ENCODE measurements at regions not wholly inside any gene's neighbourhood (a gene's known extent, or its start where the extent isn't known, plus 50 kb on each side); places are given as distances from the start of the nearest gene placed in this dataset.
"Not testable (repeated sequence)": the region's sequence is repeated elsewhere in the genome, so short reads cannot be mapped to it uniquely, and the experiment has no call there.

DNA sequence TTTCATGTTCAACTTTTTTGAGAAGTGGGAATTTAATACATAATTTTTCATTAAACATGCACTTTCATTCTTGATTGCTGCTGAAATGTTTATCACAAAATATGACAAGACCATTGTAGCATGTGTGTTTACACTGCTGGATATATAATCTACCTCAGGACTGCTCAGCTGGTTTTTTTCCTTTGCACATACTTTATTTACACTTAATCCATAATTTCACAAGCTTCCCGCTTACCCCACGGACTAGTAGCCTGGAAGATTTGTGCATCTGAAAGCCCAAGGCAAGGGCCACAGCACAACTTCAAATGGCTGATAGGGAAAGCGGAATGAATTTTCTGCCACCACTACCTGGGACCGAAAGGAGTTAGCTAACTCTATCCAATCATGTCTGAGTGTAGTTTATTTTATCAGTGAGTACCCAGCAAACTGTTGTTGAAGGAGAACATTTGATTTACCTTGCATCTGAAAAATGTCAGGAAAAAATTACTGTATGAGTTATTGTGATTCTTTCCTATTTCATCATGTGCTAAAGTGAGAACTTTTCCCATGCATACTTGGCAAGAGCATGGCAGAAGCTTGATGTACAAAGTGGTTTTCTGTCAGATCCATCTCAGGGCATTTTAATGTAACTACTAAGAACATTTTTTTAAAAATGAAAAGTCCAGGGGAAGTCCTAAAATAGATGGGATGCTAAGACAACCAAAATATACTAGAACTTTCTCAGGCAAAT is 558.2 kb upstream of the USP24 start:
- no peak for DNase-seq (ENCODE audit: low read depth)

GRCh38 chr1:55768327-55768952 is 553.3 kb upstream of the USP24 start:
- DNase-seq (ENCODE audit: low read depth): no peak

- DNase-seq (ENCODE audit: low read depth): no peak
These were observed 552.0 kb upstream of the USP24 start for GRCh38 chr1:55767171-55767570.

DNA sequence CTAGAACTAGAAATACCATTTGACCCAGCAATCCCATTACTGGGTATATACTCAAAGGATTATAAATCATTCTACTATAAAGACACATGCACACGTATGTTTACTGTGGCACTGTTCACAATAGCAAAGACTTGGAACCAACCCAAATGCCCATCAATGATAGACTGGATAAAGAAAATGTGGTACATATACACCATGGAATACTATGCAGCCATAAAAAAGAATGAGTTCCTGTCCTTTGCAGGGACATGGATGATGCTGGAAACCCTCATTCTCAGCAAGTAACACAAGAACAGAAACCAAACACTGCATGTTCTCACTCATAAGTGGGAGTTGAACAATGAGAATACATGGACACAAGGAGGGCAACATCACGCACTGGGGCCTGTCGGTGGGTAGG is 550.3 kb upstream of the USP24 start:
- DNase-seq (ENCODE audit: low read depth): not testable (repeated sequence)

- no peak for DNase-seq (ENCODE audit: low read depth)
These were observed 536.6 kb upstream of the USP24 start for GRCh38 chr1:55751776-55752175.

DNA sequence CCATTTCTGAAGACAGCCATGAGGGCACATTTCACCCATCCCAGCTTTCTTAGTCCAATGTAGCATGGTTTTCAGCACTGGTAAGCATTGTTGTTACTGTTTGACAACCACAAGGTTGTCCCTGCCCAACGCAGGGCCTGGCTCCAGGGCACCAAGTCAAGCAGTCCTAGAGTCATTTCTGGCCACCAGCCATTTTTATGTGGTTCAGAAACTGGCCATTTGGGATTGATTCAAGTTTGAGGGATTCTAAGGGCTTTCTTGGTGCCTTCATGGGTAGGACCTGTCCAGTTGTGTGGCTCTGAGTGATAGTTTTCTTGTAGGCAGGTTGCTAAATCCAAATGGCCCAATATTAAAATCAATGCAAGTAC is 535.4 kb upstream of the USP24 start:
- DNase-seq (ENCODE audit: low read depth): no peak

GRCh38 chr1:55749975-55750627 is 534.9 kb upstream of the USP24 start:
- no peak for DNase-seq (ENCODE audit: low read depth)

DNA sequence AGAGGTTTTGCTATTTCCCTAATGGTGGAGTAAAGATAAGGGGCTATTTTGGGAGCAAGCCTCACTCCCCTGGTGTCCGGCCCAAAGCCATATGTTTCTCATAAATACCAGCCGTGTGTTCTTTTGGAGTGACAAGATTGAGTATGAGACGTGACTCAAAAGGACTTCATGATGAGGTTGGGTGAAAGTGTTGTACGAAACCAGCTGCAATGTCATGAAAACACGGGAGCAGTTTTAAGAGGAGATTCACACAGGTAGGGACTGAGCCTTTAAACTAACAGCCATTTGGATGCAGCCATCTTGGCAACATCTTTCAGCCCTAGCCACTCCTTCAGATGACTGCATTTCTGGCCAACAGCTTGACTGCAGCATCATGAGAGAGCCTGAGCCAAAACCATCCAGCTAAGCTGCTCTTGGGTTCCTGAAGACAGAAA is 532.3 kb upstream of the USP24 start:
- DNase-seq (ENCODE audit: low read depth): no peak

DNA sequence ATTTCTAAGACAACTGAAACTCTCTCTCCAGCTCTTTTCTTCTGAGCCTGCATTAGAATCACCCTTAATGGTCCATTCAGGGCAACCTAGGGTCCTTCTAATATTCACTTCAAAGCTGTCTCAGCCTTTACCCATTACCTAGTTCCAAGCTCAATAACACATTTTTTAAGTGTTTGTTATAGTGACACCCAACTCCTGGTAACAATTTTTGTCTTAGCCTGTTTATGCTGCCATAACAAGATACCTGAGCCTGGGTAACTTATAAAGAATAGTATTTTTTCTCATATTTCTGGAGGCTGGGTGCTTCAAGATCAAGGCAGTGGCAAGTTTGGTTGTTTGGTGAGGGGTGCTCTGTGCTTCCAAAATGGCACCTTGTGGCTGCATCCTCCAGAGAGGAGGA is 531.5 kb upstream of the USP24 start:
- no peak for DNase-seq (ENCODE audit: low read depth)

DNA sequence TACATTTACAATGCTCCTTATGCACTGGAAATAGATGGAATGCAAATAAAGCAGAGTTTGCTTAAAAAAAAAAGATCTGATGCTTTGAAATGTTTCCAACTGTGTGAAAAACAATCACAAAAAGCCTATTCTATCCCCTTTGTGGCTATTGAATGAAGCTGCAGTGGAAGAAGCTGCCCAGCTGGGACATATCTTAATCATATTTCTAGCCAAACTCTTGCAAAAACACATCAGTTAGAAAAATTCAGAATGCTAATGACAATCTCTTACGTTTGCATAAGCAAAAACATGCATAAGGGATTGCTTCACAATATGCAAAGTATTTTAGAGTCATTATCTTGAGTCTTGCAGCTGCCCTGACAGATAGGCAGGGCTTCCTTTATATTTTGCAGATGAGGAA is 526.4 kb upstream of the USP24 start:
- no peak for DNase-seq (ENCODE audit: low read depth)

DNA sequence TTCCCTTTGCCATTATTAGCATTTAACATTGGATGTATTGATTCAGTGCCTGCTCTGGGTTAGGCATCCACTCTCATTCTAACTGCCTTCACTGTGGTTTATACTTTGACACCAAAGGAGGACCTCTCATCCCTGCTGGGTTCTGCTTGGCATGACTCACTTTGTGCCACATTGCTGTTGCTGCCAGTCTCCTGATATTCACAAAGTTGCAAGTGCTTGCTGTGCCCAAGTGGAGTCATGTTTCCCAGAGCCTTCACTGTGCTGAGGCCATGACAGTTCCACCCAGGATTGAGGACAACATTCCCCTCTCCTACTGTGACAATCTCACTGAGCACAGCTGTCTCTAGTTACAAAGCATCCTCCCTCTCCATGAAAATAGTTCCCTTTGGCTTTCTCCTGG is 519.9 kb upstream of the USP24 start:
- DNase-seq (ENCODE audit: low read depth): no peak

DNA sequence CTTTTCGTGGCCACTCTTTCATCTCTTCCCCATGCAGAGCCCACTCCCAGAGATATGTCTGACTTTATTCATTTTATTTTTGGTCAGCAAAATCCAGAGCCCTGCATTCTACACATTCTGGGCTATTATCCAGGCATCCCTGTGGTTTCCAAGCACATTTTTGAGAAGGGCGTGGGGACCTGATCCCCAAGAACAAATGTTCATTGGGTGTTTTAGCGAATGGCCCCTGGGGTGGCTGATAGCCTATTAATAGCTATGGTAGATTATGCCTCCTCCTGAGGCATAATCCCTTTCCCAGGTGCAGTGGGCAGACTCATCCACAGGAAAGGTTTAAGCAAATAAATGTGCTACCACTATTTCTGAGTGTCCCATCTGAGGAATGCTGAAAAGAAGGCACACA is 511.8 kb upstream of the USP24 start:
- no peak for DNase-seq (ENCODE audit: low read depth)

DNA sequence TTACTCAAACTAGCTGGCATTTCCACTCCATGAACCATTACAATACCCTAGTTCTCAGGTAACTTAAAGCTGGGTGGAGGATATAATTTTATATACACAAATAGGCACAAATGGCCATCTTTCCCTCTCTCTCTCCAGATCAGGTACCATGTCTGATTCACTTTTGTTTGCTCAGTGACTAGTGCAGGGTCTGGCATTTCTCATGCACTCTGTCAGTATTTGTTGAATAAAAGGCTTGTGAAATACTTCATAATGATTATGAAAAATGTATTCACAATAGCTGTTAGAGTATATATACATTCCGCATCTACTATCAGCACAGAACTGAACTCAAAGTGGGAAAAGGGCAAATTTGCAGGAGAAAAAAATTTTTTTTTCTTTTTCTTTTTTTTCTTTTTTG is 510.2 kb upstream of the USP24 start:
- DNase-seq (ENCODE audit: low read depth): no peak

- no peak for DNase-seq (ENCODE audit: low read depth)
These were observed 509.6 kb upstream of the USP24 start for GRCh38 chr1:55724551-55725325.

DNA sequence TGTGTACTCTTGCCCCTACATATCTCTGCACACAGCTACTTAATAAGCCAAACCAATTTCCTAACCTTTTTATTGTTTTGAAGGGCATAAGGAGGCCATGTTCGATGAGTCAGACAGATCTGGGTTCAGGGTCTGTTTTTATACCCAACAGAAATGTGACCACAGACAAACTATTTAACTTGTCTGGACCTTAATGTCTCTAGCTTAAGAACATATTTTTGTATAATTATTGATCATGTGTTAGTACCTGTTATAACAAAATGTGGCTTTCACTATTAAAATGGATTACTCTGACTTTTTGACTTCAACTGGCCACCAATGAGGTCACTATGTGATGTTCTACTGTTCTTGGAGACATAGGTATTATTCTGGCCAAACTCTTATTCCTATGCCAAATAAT is 507.8 kb upstream of the USP24 start:
- DNase-seq (ENCODE audit: low read depth): no peak

- no peak for DNase-seq (ENCODE audit: low read depth)
These were observed 505.1 kb upstream of the USP24 start for GRCh38 chr1:55720261-55720660.

GRCh38 chr1:55718758-55719671 is 503.9 kb upstream of the USP24 start:
- no peak for DNase-seq (ENCODE audit: low read depth)

DNA sequence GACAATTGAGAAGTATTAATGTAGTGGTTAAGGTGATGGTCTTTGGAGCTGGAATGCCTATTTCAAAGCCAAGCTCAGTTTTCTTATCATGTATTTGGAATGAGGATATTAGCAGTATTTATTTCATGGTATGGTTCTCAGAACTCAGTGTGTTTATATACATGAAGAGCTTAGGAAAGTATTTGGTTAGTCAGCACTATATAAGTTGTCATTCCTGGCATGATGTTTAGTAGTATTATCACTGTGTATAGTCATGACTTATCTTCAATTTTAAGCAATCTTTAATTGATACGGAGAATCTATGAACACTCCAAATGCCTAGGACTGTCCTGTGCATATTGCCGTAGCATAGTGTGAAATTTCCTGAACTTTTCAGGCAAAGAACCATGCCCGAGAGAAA is 501.9 kb upstream of the USP24 start:
- no peak for DNase-seq (ENCODE audit: low read depth)

GRCh38 chr1:55716610-55717009 is 501.4 kb upstream of the USP24 start:
- no peak for DNase-seq (ENCODE audit: low read depth)

GRCh38 chr1:55716151-55716550 is 501.0 kb upstream of the USP24 start:
- no peak for DNase-seq (ENCODE audit: low read depth)

- no peak for DNase-seq (ENCODE audit: low read depth)
These were observed 499.1 kb upstream of the USP24 start for GRCh38 chr1:55714230-55714629.

- no peak for DNase-seq (ENCODE audit: low read depth)
These were observed 498.4 kb upstream of the USP24 start for GRCh38 chr1:55713516-55713915.
